GM13976 (cell line): ENCODE measurements at regions not wholly inside any gene's neighbourhood (a gene's known extent, or its start where the extent isn't known, plus 50 kb on each side); places are given as distances from the start of the nearest gene placed in this dataset.

Source experiments
- DNase-seq: peaks from one replicate; pipeline ENCODE4 v3.0.0; 2012; ENCODE audit warnings: low spot score
- CTCF ChIP-seq: IDR thresholded peaks from 2 replicates; pipeline ENCODE4 v1.5.1; 2012; ENCODE audit warnings: borderline replicate concordance, mild to moderate bottlenecking; ENCODE audit not compliant: insufficient read depth; ENCODE audit errors: extremely low read depth, missing control alignments, control extremely low read depth
- in situ Hi-C: fragments of 300-500 bp; cut with MboI; formaldehyde crosslinking; loops from one replicate; pipeline ENCODE4 v1.12.0; 2022; ENCODE audit warnings: low sequenced_read_pairs, mixed read lengths, inconsistent platforms; ENCODE audit not compliant: unreplicated experiment

DNA sequence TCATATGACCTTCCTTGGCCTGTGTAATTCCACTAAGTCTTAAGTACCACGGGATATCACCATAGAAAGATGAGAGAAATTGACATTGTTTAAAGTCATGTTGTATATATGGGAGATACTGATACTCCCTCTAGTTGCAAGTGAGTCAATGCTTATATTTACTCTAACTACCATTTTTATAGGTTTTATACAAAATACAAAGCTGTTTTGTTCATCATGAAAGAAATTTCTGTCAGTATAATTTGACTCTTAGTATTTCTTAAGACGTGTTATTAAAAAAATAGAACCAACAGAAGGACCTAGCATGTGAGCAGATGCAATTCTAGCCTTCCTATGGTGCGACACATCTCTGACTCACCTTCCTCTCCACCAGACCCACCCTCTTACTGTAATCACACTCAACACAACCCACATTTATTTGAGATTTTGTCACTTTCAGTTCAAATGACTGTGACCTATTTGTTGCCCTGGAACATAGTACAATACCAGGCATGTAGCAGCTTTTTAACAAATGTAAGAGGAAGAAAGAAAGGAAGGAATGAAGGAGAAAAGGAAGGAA lies 453.1 kb downstream of the CMPK2 start:
- no peak for TF ChIP-seq CTCF
- in situ Hi-C loops: no loop called here
- DNase-seq: no peak

- no peak for DNase-seq
- in situ Hi-C loops: no loop called here
- no peak for TF ChIP-seq CTCF
These were observed 448.7 kb downstream of the CMPK2 start for GRCh38 chr2:6417050-6417449.

DNA sequence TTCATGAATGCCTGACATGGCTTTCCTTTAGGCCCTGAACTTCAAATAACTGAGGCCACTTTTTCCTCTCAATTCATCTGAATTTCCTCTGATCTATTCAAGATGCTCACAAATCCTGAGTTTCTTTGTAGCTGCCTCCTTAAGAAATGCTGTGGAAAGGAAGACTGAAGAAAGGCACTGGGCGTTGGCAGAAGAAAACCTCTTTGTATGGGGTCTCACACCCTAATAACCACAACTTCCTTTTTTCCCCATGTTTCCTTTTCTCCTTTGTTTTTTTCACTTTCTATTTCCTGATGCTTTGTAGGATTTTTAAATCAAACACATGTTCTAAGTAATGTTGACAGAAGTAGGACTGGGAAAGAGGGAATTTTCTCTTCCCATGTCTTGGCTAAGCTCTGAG lies 447.4 kb downstream of the CMPK2 start:
- in situ Hi-C loops: no loop called here
- no peak for TF ChIP-seq CTCF
- DNase-seq: no peak

DNA sequence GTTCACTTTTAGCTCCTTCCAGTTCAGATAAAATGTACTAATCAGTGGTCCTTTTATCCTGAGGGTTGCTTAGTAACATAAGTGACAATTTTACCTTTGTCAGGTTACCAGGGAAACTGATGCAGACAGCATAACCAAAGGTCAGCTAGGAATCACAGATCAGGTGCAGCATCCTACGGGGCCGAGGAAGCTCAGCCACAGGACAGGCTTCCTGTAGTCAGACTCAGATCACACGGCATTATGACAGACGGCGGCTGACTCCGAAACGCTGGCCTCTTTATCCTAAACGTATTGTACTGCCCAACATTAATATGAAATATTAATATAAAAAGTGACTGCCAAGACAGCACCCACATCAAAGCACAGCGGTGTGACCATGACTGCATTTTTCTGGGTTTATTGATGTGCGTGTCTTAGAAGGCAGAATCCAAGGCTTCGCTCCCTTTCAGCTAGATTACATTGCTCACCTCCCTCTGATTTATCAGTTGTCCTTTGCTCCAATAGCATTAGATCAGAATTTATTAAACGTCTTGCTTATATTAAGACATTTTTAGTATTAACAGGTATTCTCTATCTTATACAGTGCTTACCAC lies 444.5 kb downstream of the CMPK2 start:
- no peak for DNase-seq
- in situ Hi-C loops: no loop called here
- TF ChIP-seq CTCF: no peak

DNA sequence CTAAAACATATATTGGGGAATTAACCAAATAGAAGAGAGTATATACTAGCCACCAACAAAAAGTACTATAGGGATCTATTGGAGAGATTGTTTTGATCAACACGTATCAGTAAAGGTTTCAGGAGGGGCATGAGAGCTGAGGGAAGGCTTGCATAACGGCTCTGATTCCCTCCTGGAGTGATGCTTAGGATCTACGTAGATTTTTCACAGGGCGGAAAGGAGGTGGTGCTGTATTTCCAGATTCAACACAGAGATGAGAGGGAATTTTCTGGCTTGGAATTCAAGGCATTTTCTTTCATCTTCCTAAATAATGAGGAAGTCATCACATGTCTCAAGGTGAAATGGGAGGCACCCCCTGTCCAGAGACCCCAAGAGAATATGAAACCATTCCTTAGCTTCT lies 443.8 kb downstream of the CMPK2 start:
- DNase-seq: no peak
- in situ Hi-C loops: no loop called here
- TF ChIP-seq CTCF: no peak

DNA sequence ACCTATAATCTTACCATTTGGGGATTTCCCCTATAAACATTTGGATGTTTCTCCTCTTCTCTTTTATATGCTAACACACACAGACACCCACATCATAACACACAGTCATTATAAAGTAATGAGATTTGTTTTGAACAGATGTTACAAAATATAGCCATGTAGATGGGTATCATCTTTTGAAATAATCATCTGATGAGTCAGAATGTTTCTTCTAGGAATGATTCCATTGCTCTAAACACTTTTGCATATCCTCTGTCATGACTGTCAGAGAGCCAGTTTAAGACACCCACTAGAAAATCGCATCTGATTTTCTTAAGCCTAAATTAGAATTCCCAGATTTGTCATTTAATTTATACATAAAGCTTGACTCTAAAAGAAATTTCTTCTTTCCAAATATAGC lies 442.6 kb downstream of the CMPK2 start:
- no peak for TF ChIP-seq CTCF
- in situ Hi-C loops: no loop called here
- DNase-seq: no peak
